Gastroesophageal sphincter (tissue), 4 donors: ENCODE measurements at regions not wholly inside any gene's neighbourhood (a gene's known extent, or its start where the extent isn't known, plus 50 kb on each side); places are given as distances from the start of the nearest gene placed in this dataset.

Experiments used
- ATAC-seq: fragments of 150-250 bp; one replicate; pipeline ENCODE4 v1.9.1; 2016; ENCODE audit warnings: mild to moderate bottlenecking, moderate library complexity
- H3K27ac ChIP-seq, 4 donors: fragments of 200-600 bp; sonication (generic) in 3 of 4; 1 replicate in 3 of 4; 2 replicates in 1 of 4; pipeline ENCODE4 v1.5.1; 2016 to 2019
- H3K27me3 ChIP-seq: fragments of 200-600 bp; sonication (generic); one replicate; pipeline ENCODE4 v1.5.1; 2019
- H3K36me3 ChIP-seq, 2 donors: fragments of 200-600 bp; sonication (generic); one replicate each; pipeline ENCODE4 v1.5.1; 2019; ENCODE audit warnings: control low read depth in 1 of 2
- H3K4me1 ChIP-seq, 3 donors: fragments of 200-600 bp; sonication (generic); 1 replicate in 2 of 3; 2 replicates in 1 of 3; pipeline ENCODE4 v1.5.1; 2016 to 2019; ENCODE audit warnings: control low read depth in 2 of 3
- H3K4me3 ChIP-seq, 2 donors: fragments of 200-600 bp; sonication (generic); one replicate each; pipeline ENCODE4 v1.5.1; 2019; ENCODE audit warnings: mild to moderate bottlenecking in 1 of 2, moderate library complexity in 1 of 2
- H3K9me3 ChIP-seq, 3 donors: fragments of 200-600 bp; sonication (generic); one replicate each; pipeline ENCODE4 v1.5.1; 2017 to 2019; ENCODE audit warnings: control low read depth in 2 of 3
- CTCF ChIP-seq, 4 experiments: fragments of 200-600 bp in 2 of 4; fragments of 450-650 bp in 2 of 4; sonication (generic) in 1 of 4; IDR thresholded peaks; one replicate each; pipeline ENCODE4 v1.5.1; 2017 to 2019; ENCODE audit warnings: antibody characterized with exemption in 4 of 4, mild to moderate bottlenecking in 2 of 4, moderate library complexity in 2 of 4
- EP300 ChIP-seq: sonication (generic); formaldehyde crosslinking; IDR thresholded peaks from one replicate; pipeline ENCODE4 v1.6.1; 2017; ENCODE audit warnings: antibody characterized with exemption, mild to moderate bottlenecking
- POLR2A ChIP-seq, 2 donors: fragments of 450-650 bp; IDR thresholded peaks; one replicate each; pipeline ENCODE4 v1.6.1; 2017; ENCODE audit warnings: antibody characterized with exemption in 2 of 2, mild to moderate bottlenecking in 2 of 2, moderate library complexity in 1 of 2
- POLR2AphosphoS5 ChIP-seq: sonication (generic); formaldehyde crosslinking; IDR thresholded peaks from one replicate; pipeline ENCODE4 v1.6.1; 2017; ENCODE audit warnings: antibody characterized with exemption
- WGBS, 2 donors: methylation state at CpG; one replicate each; pipeline ENCODE4 v1.1.5; 2018; ENCODE audit warnings: low coverage in 1 of 2; 5-methylcytosine and 5-hydroxymethylcytosine counted together

GRCh38 chr4:180372691-180373090, 1870.5 kb upstream of the TENM3 start:
- Histone ChIP-seq H3K4me3 (no peak overlapping the region), H3K9me3 (no peaks in the 10 kb centered on the region), H3K4me1 (no peaks in the 10 kb centered on the region), H3K27ac (no peak overlapping the region), H3K36me3 (no peaks in the 10 kb centered on the region), H3K27me3 (no peaks in the 10 kb centered on the region)
- no peak for TF ChIP-seq CTCF (IDR thresholded peaks at IDR 0.05)
- TF ChIP-seq POLR2AphosphoS5, result no peak
- TF ChIP-seq POLR2A (IDR thresholded peaks at IDR 0.05), result no peak
- no peak for TF ChIP-seq EP300
- no peak for ATAC-seq

- 16 to 44% methylated on average over 1 of the region's 1 CpG for WGBS, 2 donors
- no peak for ATAC-seq
Observed at GRCh38 chr4:180377741-180378140, 1865.5 kb upstream of the TENM3 start.

GRCh38 chr4:180380733-180381132, 1862.5 kb upstream of the TENM3 start:
- H3K4me1 ChIP-seq, result no peaks in the 10 kb centered on the region
- H3K4me3 ChIP-seq, result no peak overlapping the region
- WGBS, 2 donors, result 68 to 73% methylated on average over 5 of the region's 5 CpGs
- no peak for TF ChIP-seq POLR2AphosphoS5
- TF ChIP-seq EP300, result no peak
- TF ChIP-seq POLR2A (IDR thresholded peaks at IDR 0.05), result no peak
- TF ChIP-seq CTCF (IDR thresholded peaks at IDR 0.05), result no peak
- no peaks in the 10 kb centered on the region for H3K9me3 ChIP-seq
- H3K27me3 ChIP-seq, result no peaks in the 10 kb centered on the region
- ATAC-seq, result no peak
- no peaks in the 10 kb centered on the region for H3K36me3 ChIP-seq
- H3K27ac ChIP-seq, result no peak overlapping the region

More at GRCh38 chr4:180377741-180378140, 1865.5 kb upstream of the TENM3 start:
- Histone ChIP-seq H3K4me1 (no peaks in the 10 kb centered on the region), H3K27ac (no peak overlapping the region), H3K4me3 (no peak overlapping the region), H3K9me3 (no peaks in the 10 kb centered on the region), H3K36me3 (no peaks in the 10 kb centered on the region), H3K27me3 (no peaks in the 10 kb centered on the region)
- TF ChIP-seq POLR2A (IDR thresholded peaks at IDR 0.05) (no peak), POLR2AphosphoS5 (no peak), EP300 (no peak), CTCF (IDR thresholded peaks at IDR 0.05) (no peak)

GRCh38 chr4:180391613-180392012, 1851.6 kb upstream of the TENM3 start:
- WGBS, 2 donors, result 94 to 100% methylated on average over 1 to 2 of the region's 2 CpGs
- Histone ChIP-seq H3K36me3 (no peaks in the 10 kb centered on the region), H3K4me1 (no peaks in the 10 kb centered on the region), H3K27me3 (no peaks in the 10 kb centered on the region), H3K9me3 (no peaks in the 10 kb centered on the region), H3K4me3 (no peak overlapping the region), H3K27ac (no peak overlapping the region)
- ATAC-seq, result no peak
- TF ChIP-seq EP300, result no peak

- no peak overlapping the region for H3K4me3 ChIP-seq
- no peak overlapping the region for H3K27ac ChIP-seq
- no peak for TF ChIP-seq CTCF (IDR thresholded peaks at IDR 0.05)
- no peak for TF ChIP-seq POLR2AphosphoS5
- TF ChIP-seq POLR2A (IDR thresholded peaks at IDR 0.05), result no peak
- TF ChIP-seq EP300, result no peak
- WGBS, 2 donors, result 52 to 58% methylated on average over 2 of the region's 2 CpGs
- H3K27me3 ChIP-seq, result no peaks in the 10 kb centered on the region
- no peak for ATAC-seq
- H3K36me3 ChIP-seq, result no peaks in the 10 kb centered on the region
- H3K4me1 ChIP-seq, result no peaks in the 10 kb centered on the region
- H3K9me3 ChIP-seq, result no peaks in the 10 kb centered on the region
Observed at GRCh38 chr4:180394312-180394711, 1848.9 kb upstream of the TENM3 start.

- no peak for ATAC-seq
- 89 to 98% methylated on average over 3 of the region's 3 CpGs for WGBS, 2 donors
Observed at GRCh38 chr4:180394730-180395129, 1848.5 kb upstream of the TENM3 start.

More at GRCh38 chr4:180394730-180395129, 1848.5 kb upstream of the TENM3 start:
- no peaks in the 10 kb centered on the region for H3K9me3 ChIP-seq
- H3K27me3 ChIP-seq, result no peaks in the 10 kb centered on the region
- no peaks in the 10 kb centered on the region for H3K4me1 ChIP-seq
- no peak overlapping the region for H3K27ac ChIP-seq
- H3K4me3 ChIP-seq, result no peak overlapping the region
- TF ChIP-seq POLR2AphosphoS5, result no peak
- no peak for TF ChIP-seq EP300
- no peak for TF ChIP-seq CTCF (IDR thresholded peaks at IDR 0.05)
- no peak for TF ChIP-seq POLR2A (IDR thresholded peaks at IDR 0.05)
- H3K36me3 ChIP-seq, result no peaks in the 10 kb centered on the region
